Endodermal cell (in vitro differentiated cells): ENCODE measurements at regions not wholly inside any gene's neighbourhood (a gene's known extent, or its start where the extent isn't known, plus 50 kb on each side); places are given as distances from the start of the nearest gene placed in this dataset.

Experiments used
- DNase-seq: peaks from one replicate; pipeline ENCODE4 v3.0.0-alpha.2; 2017
- H3K27ac ChIP-seq: 2 replicates; pipeline ENCODE4 v1.5.1; 2013; ENCODE audit warnings: mild to moderate bottlenecking, low read depth, low read length, moderate library complexity
- H3K27me3 ChIP-seq: 2 replicates; pipeline ENCODE4 v1.6.1; 2013; ENCODE audit warnings: mild to moderate bottlenecking, low read length, moderate library complexity; ENCODE audit not compliant: insufficient read depth, control insufficient read depth, poor library complexity, severe bottlenecking
- H3K36me3 ChIP-seq: 2 replicates; pipeline ENCODE4 v1.7.0; 2013; ENCODE audit warnings: mild to moderate bottlenecking, low read length, moderate library complexity; ENCODE audit not compliant: control insufficient read depth, insufficient read depth
- H3K4me1 ChIP-seq: one replicate; pipeline ENCODE4 v1.7.0; 2013; ENCODE audit warnings: low read length; ENCODE audit not compliant: control insufficient read depth, insufficient read depth
- H3K4me3 ChIP-seq: 2 replicates; pipeline ENCODE4 v1.5.1; 2013; ENCODE audit warnings: mild to moderate bottlenecking, low read length, moderate library complexity
- H3K9ac ChIP-seq: 2 replicates; pipeline ENCODE4 v1.6.1; 2013; ENCODE audit warnings: mild to moderate bottlenecking, low read length, moderate library complexity; ENCODE audit not compliant: poor library complexity, severe bottlenecking; ENCODE audit errors: extremely low read depth
- H3K9me3 ChIP-seq: 2 replicates; pipeline ENCODE4 v1.6.1; 2013; ENCODE audit warnings: mild to moderate bottlenecking, low read length, moderate library complexity; ENCODE audit not compliant: control insufficient read depth
- H3K27ac Mint-ChIP-seq: 2 replicates; pipeline ENCODE4 v1.8.0; 2020; ENCODE audit warnings: mixed read lengths
- H3K27me3 Mint-ChIP-seq: 2 replicates; pipeline ENCODE4 v1.8.0; 2021; ENCODE audit warnings: mild to moderate bottlenecking, mixed read lengths; ENCODE audit not compliant: insufficient read depth
- H3K36me3 Mint-ChIP-seq: 2 replicates; pipeline ENCODE4 v1.8.0; 2020; ENCODE audit warnings: low read depth, mixed read lengths
- H3K4me1 Mint-ChIP-seq: 2 replicates; pipeline ENCODE4 v1.8.0; 2020; ENCODE audit warnings: mixed read lengths
- H3K4me3 Mint-ChIP-seq: 2 replicates; pipeline ENCODE4 v1.8.0; 2020; ENCODE audit warnings: mild to moderate bottlenecking, moderate library complexity, mixed read lengths
- H3K9me3 Mint-ChIP-seq: 2 replicates; pipeline ENCODE4 v1.8.0; 2020; ENCODE audit warnings: mild to moderate bottlenecking, mixed read lengths
- WGBS, 2 experiments: methylation state at CpG; one replicate each; pipeline versions ENCODE4 v1.1.5 to v1.1.7; 2013; ENCODE audit warnings: missing lambda C conversion rate in 2 of 2, mixed read lengths in 1 of 2; ENCODE audit not compliant: insufficient coverage in 1 of 2, insufficient read length in 1 of 2; 5-methylcytosine and 5-hydroxymethylcytosine counted together
- TF ChIP-seq, protein P1 (sequence below): fragments of 200-600 bp; sonication (generic); conservative IDR thresholded peaks from 2 replicates; pipeline ENCODE4 v1.5.0; 2021; ENCODE audit warnings: antibody characterized with exemption, mild to moderate bottlenecking

DNA sequence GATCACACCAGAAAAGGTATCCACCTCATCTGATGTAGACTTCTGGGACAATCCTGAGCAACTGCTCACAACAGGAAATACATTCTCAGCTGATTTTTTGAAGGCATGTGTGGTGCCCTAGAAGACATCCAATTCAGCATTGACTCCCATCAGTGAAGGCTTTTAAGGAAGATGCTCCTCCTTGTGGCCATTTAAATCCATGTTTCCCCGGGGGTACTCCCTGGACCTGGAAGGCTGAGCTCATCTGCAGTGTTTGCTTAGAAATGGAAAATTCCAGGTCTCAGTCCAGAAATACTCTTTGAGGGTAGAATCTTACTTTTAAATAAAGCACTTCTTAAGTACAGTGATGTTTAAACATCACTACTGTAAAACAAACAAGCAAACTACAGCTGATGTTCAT is 195.5 kb upstream of the PDE10A start:
- DNase-seq, result no peak
- Histone ChIP-seq H3K27ac (no peak overlapping the region), H3K4me1 (no peaks in the 10 kb centered on the region), H3K27me3 (peaks cover 23% of the 10 kb centered on the region), H3K9me3 (no peaks in the 10 kb centered on the region), H3K36me3 (no peaks in the 10 kb centered on the region), H3K9ac (no peak overlapping the region), H3K4me3 (no peak overlapping the region)
- peaks cover 49% of the 10 kb centered on the region for H3K27me3 Mint-ChIP-seq
- H3K4me1 Mint-ChIP-seq, result no peaks in the 10 kb centered on the region
- no peak overlapping the region for H3K27ac Mint-ChIP-seq
- WGBS, 2 experiments, result 40 to 75% methylated on average over 1 of the region's 1 CpG
- TF ChIP-seq, protein P1, sequence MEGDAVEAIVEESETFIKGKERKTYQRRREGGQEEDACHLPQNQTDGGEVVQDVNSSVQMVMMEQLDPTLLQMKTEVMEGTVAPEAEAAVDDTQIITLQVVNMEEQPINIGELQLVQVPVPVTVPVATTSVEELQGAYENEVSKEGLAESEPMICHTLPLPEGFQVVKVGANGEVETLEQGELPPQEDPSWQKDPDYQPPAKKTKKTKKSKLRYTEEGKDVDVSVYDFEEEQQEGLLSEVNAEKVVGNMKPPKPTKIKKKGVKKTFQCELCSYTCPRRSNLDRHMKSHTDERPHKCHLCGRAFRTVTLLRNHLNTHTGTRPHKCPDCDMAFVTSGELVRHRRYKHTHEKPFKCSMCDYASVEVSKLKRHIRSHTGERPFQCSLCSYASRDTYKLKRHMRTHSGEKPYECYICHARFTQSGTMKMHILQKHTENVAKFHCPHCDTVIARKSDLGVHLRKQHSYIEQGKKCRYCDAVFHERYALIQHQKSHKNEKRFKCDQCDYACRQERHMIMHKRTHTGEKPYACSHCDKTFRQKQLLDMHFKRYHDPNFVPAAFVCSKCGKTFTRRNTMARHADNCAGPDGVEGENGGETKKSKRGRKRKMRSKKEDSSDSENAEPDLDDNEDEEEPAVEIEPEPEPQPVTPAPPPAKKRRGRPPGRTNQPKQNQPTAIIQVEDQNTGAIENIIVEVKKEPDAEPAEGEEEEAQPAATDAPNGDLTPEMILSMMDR, result peak; percentile 77
- no peaks in the 10 kb centered on the region for H3K9me3 Mint-ChIP-seq
- no peak overlapping the region for H3K4me3 Mint-ChIP-seq
- no peaks in the 10 kb centered on the region for H3K36me3 Mint-ChIP-seq

DNA sequence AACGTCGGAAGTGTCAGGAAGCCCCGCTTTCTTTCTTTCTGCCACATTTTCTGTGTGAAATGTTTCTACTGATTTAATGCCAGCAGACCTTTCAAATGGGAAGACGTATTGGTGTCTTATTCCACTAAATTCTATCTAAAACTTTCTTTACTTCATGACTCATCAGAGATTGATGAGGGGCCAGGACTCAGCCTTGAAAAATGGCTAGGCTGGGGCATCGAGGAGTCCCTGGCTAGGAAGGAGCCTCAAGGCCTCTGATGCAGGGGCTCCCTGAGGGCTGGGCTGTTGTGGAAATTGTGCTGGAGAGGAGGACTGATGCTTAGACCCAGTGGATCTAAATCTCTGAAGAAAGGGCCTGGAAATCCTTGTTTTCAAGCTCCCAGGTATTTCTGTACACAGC is 192.8 kb upstream of the PDE10A start:
- WGBS, 2 experiments, result 91 to 94% methylated on average over 3 to 5 of the region's 5 CpGs
- Mint-ChIP-seq H3K9me3 (no peaks in the 10 kb centered on the region), H3K36me3 (no peaks in the 10 kb centered on the region), H3K4me3 (no peak overlapping the region), H3K27ac (no peak overlapping the region), H3K27me3 (peaks cover 67% of the 10 kb centered on the region), H3K4me1 (no peaks in the 10 kb centered on the region)
- Histone ChIP-seq H3K9me3 (no peaks in the 10 kb centered on the region), H3K36me3 (no peaks in the 10 kb centered on the region), H3K27ac (no peak overlapping the region), H3K4me1 (no peaks in the 10 kb centered on the region), H3K4me3 (no peak overlapping the region), H3K9ac (no peak overlapping the region), H3K27me3 (peaks cover 49% of the 10 kb centered on the region)
- TF ChIP-seq, protein P1, result no peak
- no peak for DNase-seq

DNA sequence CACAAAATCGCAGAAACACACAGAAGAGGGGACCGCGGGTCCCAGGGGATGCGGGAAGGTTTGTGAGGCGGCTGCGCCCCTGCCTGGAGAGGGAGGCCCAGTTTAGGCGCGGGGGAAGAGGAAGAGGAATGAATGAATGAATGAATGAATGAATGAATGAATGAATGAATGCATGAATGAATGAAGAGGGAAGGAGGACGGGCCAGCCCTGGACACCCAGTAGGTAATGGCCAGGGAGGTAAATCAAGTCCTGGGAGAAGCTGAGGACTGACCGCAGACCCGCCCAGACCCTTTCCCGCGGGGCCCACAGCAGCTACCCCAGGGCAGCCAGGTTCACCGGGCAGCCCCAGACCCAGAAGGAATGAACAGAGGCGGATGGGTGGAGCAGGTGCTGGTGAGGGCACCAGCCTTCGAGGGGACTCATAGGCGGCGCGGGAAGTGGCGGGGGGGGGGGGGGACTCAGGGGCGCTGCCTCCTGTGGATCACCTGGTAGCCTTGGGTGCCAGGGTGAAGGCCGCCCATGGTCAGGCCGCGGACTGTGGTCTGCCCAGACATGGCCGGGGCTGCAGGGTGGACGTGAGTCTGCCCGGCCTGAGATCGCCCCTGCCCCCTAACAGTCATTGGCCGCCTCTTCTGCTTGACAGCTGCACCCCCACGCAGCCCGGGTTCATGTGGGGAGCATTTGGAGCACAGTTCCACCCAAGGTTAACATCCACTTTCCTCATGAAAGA is 192.0 kb upstream of the PDE10A start:
- 88 to 93% methylated on average over 13 to 30 of the region's 31 CpGs for WGBS, 2 experiments
- H3K27ac ChIP-seq, result no peak overlapping the region
- no peaks in the 10 kb centered on the region for H3K36me3 ChIP-seq
- TF ChIP-seq, protein P1, result no peak
- no peaks in the 10 kb centered on the region for H3K36me3 Mint-ChIP-seq
- no peaks in the 10 kb centered on the region for H3K9me3 Mint-ChIP-seq
- DNase-seq, result no peak
- peaks cover 70% of the 10 kb centered on the region for H3K27me3 Mint-ChIP-seq
- no peak overlapping the region for H3K27ac Mint-ChIP-seq
- H3K9me3 ChIP-seq, result no peaks in the 10 kb centered on the region
- H3K4me1 Mint-ChIP-seq, result peaks cover 2% of the 10 kb centered on the region
- peaks cover 51% of the 10 kb centered on the region for H3K27me3 ChIP-seq
- no peak overlapping the region for H3K9ac ChIP-seq
- no peaks in the 10 kb centered on the region for H3K4me1 ChIP-seq
- H3K4me3 ChIP-seq, result no peak overlapping the region
- H3K4me3 Mint-ChIP-seq, result peak overlapping the region; percentile 47
